Keratinocyte (primary cell): ENCODE measurements at regions not wholly inside any gene's neighbourhood (a gene's known extent, or its start where the extent isn't known, plus 50 kb on each side); places are given as distances from the start of the nearest gene placed in this dataset.

Experiments used
- EZH2 ChIP-seq: IDR thresholded peaks from one replicate; pipeline ENCODE4 v1.6.1; 2012; ENCODE audit warnings: inconsistent platforms, mild to moderate bottlenecking, low read length, moderate library complexity
- TF ChIP-seq, protein P1 (sequence below), 3 experiments: IDR thresholded peaks in 1 of 3; conservative IDR thresholded peaks in 1 of 3; optimal IDR thresholded peaks in 1 of 3; 2 replicates in 2 of 3; 3 replicates in 1 of 3; pipeline versions ENCODE3 to v1.5.1; 2011; ENCODE audit warnings: low read length in 3 of 3, mild to moderate bottlenecking in 3 of 3, moderate library complexity in 2 of 3, control low read depth in 1 of 3, inconsistent platforms in 1 of 3; ENCODE audit not compliant: insufficient read depth in 2 of 3; ENCODE audit errors: extremely low read depth in 1 of 3

DNA sequence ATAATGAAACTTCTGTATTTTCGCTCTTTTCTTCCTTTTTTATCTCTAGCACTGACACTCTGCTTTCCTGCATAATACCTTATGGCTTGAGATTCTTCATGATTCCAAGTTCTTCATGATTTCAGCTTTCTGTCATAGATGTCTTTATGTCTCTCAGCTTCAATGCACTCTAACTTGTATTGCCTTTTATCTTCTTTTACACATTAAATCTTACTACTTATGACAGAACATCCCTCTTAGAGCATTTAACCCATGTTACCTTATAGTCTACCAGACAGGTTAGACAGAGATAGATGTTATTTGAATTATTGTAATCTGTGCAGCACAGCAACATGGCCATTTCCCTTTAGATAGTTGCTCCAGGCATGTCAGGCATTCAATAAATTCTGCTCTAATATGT, 1475.7 kb upstream of the TMEFF2 start:
- TF ChIP-seq, protein P1, sequence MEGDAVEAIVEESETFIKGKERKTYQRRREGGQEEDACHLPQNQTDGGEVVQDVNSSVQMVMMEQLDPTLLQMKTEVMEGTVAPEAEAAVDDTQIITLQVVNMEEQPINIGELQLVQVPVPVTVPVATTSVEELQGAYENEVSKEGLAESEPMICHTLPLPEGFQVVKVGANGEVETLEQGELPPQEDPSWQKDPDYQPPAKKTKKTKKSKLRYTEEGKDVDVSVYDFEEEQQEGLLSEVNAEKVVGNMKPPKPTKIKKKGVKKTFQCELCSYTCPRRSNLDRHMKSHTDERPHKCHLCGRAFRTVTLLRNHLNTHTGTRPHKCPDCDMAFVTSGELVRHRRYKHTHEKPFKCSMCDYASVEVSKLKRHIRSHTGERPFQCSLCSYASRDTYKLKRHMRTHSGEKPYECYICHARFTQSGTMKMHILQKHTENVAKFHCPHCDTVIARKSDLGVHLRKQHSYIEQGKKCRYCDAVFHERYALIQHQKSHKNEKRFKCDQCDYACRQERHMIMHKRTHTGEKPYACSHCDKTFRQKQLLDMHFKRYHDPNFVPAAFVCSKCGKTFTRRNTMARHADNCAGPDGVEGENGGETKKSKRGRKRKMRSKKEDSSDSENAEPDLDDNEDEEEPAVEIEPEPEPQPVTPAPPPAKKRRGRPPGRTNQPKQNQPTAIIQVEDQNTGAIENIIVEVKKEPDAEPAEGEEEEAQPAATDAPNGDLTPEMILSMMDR (optimal IDR thresholded peaks at IDR 0.05 in 1 of 3, IDR thresholded peaks at IDR 0.05 in 1 of 3, conservative IDR thresholded peaks at IDR 0.05 in 1 of 3; ENCODE audit: extremely low read depth in 1 of 3, insufficient read depth in 2 of 3, low read length in 3 of 3), result no peak
- TF ChIP-seq EZH2, result no peak
